ENCODE measurements at regions not wholly inside any gene's neighbourhood (a gene's known extent, or its start where the extent isn't known, plus 50 kb on each side); places are given as distances from the start of the nearest gene placed in this dataset.
"Not testable (repeated sequence)": the region's sequence is repeated elsewhere in the genome, so short reads cannot be mapped to it uniquely, and the experiment has no call there.

DNA sequence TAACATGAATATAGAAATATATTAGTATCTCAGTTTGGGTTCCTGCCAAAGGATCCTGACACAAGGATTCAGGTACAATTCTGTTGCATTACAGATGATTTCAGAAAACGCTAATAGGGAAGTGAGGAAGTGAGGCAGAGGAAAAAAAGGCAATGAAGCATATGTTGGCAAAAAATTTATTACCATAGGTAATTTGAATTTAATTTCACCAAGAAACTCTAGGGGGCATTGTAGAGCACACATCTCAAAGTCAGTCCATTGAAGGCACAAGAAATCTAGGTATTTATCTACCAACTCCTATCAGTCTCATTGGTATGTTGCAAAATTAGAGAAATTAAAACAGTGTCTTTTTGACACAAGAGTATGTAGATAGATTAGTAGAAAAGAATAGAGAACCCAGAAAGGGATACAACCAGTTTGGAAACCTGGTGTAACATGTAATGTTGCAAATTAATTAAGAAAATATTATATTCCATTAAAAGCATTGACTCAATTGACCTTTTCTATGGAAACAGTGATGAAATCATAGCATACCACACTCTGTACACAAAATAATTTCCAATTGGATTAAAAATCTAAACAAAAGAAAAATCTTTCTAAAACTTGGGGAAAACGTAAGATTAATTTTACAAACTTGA, 104.9 kb upstream of the SNX7 start:
- no peaks in the 10 kb centered on the region for H3K27me3 ChIP-seq (ENCODE audit: control insufficient read depth, insufficient read depth, low read length)
- no peaks in the 10 kb centered on the region for H3K4me1 ChIP-seq (ENCODE audit: control insufficient read depth in 2 of 3, insufficient read depth in 2 of 3, low read depth in 1 of 3, low read length in 3 of 3)
- no peak overlapping the region for H3K4me3 ChIP-seq (ENCODE audit: low read length in 3 of 3)
- DNase-seq (peak in 1 of 5 donors; percentile 8), FAIRE-seq (no peak)
- TF ChIP-seq, protein P1, sequence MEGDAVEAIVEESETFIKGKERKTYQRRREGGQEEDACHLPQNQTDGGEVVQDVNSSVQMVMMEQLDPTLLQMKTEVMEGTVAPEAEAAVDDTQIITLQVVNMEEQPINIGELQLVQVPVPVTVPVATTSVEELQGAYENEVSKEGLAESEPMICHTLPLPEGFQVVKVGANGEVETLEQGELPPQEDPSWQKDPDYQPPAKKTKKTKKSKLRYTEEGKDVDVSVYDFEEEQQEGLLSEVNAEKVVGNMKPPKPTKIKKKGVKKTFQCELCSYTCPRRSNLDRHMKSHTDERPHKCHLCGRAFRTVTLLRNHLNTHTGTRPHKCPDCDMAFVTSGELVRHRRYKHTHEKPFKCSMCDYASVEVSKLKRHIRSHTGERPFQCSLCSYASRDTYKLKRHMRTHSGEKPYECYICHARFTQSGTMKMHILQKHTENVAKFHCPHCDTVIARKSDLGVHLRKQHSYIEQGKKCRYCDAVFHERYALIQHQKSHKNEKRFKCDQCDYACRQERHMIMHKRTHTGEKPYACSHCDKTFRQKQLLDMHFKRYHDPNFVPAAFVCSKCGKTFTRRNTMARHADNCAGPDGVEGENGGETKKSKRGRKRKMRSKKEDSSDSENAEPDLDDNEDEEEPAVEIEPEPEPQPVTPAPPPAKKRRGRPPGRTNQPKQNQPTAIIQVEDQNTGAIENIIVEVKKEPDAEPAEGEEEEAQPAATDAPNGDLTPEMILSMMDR (IDR thresholded peaks at IDR 0.05; ENCODE audit: borderline replicate concordance, extremely low read depth, insufficient read depth) = no peak
- intact Hi-C loops (cut with DNase I) = no loop called here
- H3K27ac ChIP-seq (ENCODE audit: low read depth in 2 of 2, low read length in 2 of 2) = no peak overlapping the region
- H3K36me3 ChIP-seq (ENCODE audit: control insufficient read depth in 2 of 3, insufficient read depth in 3 of 3, low read length in 3 of 3) = no peaks in the 10 kb centered on the region
- H3K9me3 ChIP-seq (ENCODE audit: control insufficient read depth in 2 of 3, insufficient read depth in 1 of 3, low read length in 3 of 3) = no peaks in the 10 kb centered on the region
- no peak overlapping the region for H3K9ac ChIP-seq (ENCODE audit: low read length in 3 of 3)

DNA sequence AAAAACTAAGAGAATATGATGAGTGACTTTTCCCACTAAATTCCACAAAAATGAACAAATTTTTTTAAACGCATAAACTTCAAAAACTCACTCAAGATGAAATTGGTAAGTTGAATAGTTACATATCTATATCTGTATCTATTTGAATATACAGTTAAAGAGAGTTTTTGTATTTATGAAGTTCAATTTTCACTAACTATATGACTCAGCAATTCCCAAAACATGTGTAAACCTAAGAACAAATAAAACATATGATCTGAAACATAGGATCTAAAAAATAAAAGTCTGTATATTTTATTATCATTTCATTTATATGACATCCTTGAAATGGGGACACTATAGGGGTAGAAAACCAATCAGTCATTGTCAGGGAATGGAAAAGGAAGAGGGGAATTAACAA, 105.7 kb upstream of the SNX7 start:
- H3K9ac ChIP-seq (ENCODE audit: low read length in 3 of 3) = no peak overlapping the region
- intact Hi-C loops (cut with DNase I) = no loop called here
- H3K4me1 ChIP-seq (ENCODE audit: control insufficient read depth in 2 of 3, insufficient read depth in 2 of 3, low read depth in 1 of 3, low read length in 3 of 3) = no peaks in the 10 kb centered on the region
- H3K4me3 ChIP-seq (ENCODE audit: low read length in 3 of 3) = no peak overlapping the region
- DNase-seq (no peak), FAIRE-seq (no peak)
- no peak overlapping the region for H3K27ac ChIP-seq (ENCODE audit: low read depth in 2 of 2, low read length in 2 of 2)
- H3K27me3 ChIP-seq (ENCODE audit: control insufficient read depth, insufficient read depth, low read length) = no peaks in the 10 kb centered on the region
- TF ChIP-seq, protein P1 (IDR thresholded peaks at IDR 0.05; ENCODE audit: borderline replicate concordance, extremely low read depth, insufficient read depth) = no peak
- no peaks in the 10 kb centered on the region for H3K36me3 ChIP-seq (ENCODE audit: control insufficient read depth in 2 of 3, insufficient read depth in 3 of 3, low read length in 3 of 3)
- no peaks in the 10 kb centered on the region for H3K9me3 ChIP-seq (ENCODE audit: control insufficient read depth in 2 of 3, insufficient read depth in 1 of 3, low read length in 3 of 3)

DNA sequence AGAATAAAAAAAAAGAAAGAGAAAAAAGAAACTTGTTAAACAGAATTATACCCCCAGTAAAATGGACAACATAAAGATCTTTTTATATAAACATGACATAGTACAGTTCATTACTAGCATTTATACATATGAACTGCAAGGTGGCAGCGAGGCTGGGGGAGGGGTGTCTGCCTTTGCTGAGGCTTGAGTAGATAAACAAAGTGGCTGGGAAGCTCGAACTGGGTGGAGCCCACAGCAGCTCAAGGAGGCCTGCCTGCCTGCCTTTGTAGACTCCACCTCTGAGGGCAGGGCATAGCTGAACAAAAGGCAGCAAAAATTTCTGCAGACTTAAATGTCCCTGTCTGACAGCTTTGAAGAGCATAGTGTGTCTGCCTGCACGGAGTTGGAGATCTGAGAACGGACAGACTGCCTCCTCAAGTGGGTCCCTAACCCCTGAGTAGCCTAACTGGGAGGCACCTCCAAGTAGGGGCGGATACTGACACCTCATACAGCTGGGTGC, 108.9 kb upstream of the SNX7 start:
- H3K9me3 ChIP-seq (ENCODE audit: control insufficient read depth in 2 of 3, insufficient read depth in 1 of 3, low read length in 3 of 3); intact Hi-C loops (cut with DNase I); H3K27ac ChIP-seq (ENCODE audit: low read depth in 2 of 2, low read length in 2 of 2); H3K27me3 ChIP-seq (ENCODE audit: control insufficient read depth, insufficient read depth, low read length); FAIRE-seq; H3K4me1 ChIP-seq (ENCODE audit: control insufficient read depth in 2 of 3, insufficient read depth in 2 of 3, low read depth in 1 of 3, low read length in 3 of 3); H3K36me3 ChIP-seq (ENCODE audit: control insufficient read depth in 2 of 3, insufficient read depth in 3 of 3, low read length in 3 of 3); H3K4me3 ChIP-seq (ENCODE audit: low read length in 3 of 3); H3K9ac ChIP-seq (ENCODE audit: low read length in 3 of 3); DNase-seq: not testable (repeated sequence)

DNA sequence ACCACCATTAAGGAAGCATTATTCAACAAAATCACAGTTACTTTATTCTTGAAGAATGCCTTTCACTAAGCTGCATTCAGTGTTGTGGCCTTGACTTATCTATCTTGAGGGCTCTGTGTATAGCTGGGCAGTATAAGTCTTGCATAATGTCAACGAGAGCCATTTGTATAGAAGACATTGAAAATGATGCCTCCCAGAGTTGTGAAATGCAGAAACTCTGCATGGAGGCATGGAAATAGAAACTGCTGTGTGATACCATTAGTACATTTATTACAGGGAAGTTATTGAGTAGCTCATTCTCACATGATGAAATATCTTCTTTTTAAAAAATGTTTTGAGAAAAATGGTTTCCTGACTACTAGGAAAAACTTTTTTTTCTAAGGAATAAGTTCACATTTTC, 111.4 kb upstream of the SNX7 start:
- Histone ChIP-seq H3K4me3 (ENCODE audit: low read length in 3 of 3) (no peak overlapping the region), H3K27me3 (ENCODE audit: control insufficient read depth, insufficient read depth, low read length) (no peaks in the 10 kb centered on the region), H3K4me1 (ENCODE audit: control insufficient read depth in 2 of 3, insufficient read depth in 2 of 3, low read depth in 1 of 3, low read length in 3 of 3) (no peaks in the 10 kb centered on the region), H3K9me3 (ENCODE audit: control insufficient read depth in 2 of 3, insufficient read depth in 1 of 3, low read length in 3 of 3) (no peaks in the 10 kb centered on the region), H3K9ac (ENCODE audit: low read length in 3 of 3) (no peak overlapping the region), H3K36me3 (ENCODE audit: control insufficient read depth in 2 of 3, insufficient read depth in 3 of 3, low read length in 3 of 3) (no peaks in the 10 kb centered on the region), H3K27ac (ENCODE audit: low read depth in 2 of 2, low read length in 2 of 2) (no peak overlapping the region)
- intact Hi-C loops (cut with DNase I) = no loop called here
- TF ChIP-seq, protein P1 (IDR thresholded peaks at IDR 0.05; ENCODE audit: borderline replicate concordance, extremely low read depth, insufficient read depth) = no peak
- no peak for FAIRE-seq
- DNase-seq = no peak

Measured in kidney (tissue), 13 donors.